Endothelial cell of umbilical vein (primary cell): ENCODE measurements at regions not wholly inside any gene's neighbourhood (a gene's known extent, or its start where the extent isn't known, plus 50 kb on each side); places are given as distances from the start of the nearest gene placed in this dataset.

Experiments used
- BruUV-seq: library from RNA; stranded (reverse); fragments of 400-500 nt; replicated peaks from 2 replicates; lab custom pipeline; 2021; lab: Mats Ljungman, UMichigan
- CTCF ChIA-PET: fragments of 300-600, 350-600 bp; sonication (Branson Sonifier 250); formaldehyde crosslinking; loops from one replicate; lab custom pipeline; 2021; ENCODE audit warnings: antibody characterized with exemption, inconsistent platforms; lab: Charles Lee
- POLR2A ChIA-PET: fragments of 300-600, 350-600 bp; sonication (Branson Sonifier 250); formaldehyde crosslinking; loops from one replicate; lab custom pipeline; 2021; ENCODE audit warnings: antibody characterized with exemption, inconsistent platforms; lab: Charles Lee
- DNase-seq: peaks from one replicate; pipeline ENCODE4 v3.0.0-alpha.2; 2011; ENCODE audit warnings: low read depth, low spot score
- FAIRE-seq: peaks from 2 replicates; lab custom pipeline; 2011; peaks lifted over from hg19 to GRCh38; lab: Jason Lieb, UNC
- H2AFZ ChIP-seq: 2 replicates; pipeline ENCODE4 v1.6.0; 2012; ENCODE audit warnings: low read depth, low read length, control low read depth, inconsistent platforms
- H3K27ac ChIP-seq: 2 replicates; pipeline ENCODE4 v1.5.1; 2011; ENCODE audit warnings: low read depth, mild to moderate bottlenecking, control low read depth, low read length, moderate library complexity; ENCODE audit not compliant: insufficient read depth
- H3K27me3 ChIP-seq, 2 experiments: 2 replicates each; pipeline versions ENCODE4 v1.6.0 to v1.6.1; 2011; ENCODE audit warnings: low read length in 2 of 2, mixed read lengths in 1 of 2; ENCODE audit not compliant: control insufficient read depth in 2 of 2, insufficient read depth in 2 of 2
- H3K36me3 ChIP-seq, 2 experiments: 2 replicates in 1 of 2; 3 replicates in 1 of 2; pipeline ENCODE4 v1.5.1; 2011; ENCODE audit warnings: low read length in 2 of 2, mild to moderate bottlenecking in 1 of 2, moderate library complexity in 1 of 2; ENCODE audit not compliant: control insufficient read depth in 2 of 2, insufficient read depth in 2 of 2; ENCODE audit errors: extremely low read depth in 1 of 2
- H3K4me1 ChIP-seq: 3 replicates; pipeline ENCODE4 v1.5.1; 2011; ENCODE audit warnings: mild to moderate bottlenecking, low read length; ENCODE audit not compliant: control insufficient read depth, insufficient read depth; ENCODE audit errors: extremely low read depth
- H3K4me2 ChIP-seq: 2 replicates; pipeline ENCODE4 v1.6.1; 2011; ENCODE audit warnings: low read length, control low read depth, mixed read lengths; ENCODE audit not compliant: insufficient read depth
- H3K4me3 ChIP-seq, 3 experiments: fragments of 200-600 bp in 1 of 3; sonication (generic), shearing (Covaris generic) in 1 of 3; replicated peaks in 1 of 3; 2 replicates each; pipeline ENCODE4 v1.5.1; 2011 to 2016; ENCODE audit warnings: control low read depth in 3 of 3, low read length in 3 of 3, mild to moderate bottlenecking in 2 of 3, inconsistent platforms in 1 of 3, low read depth in 1 of 3, moderate library complexity in 1 of 3; ENCODE audit not compliant: insufficient read depth in 1 of 3
- H3K79me2 ChIP-seq: 2 replicates; pipeline ENCODE4 v1.6.0; 2012; ENCODE audit warnings: low read length, inconsistent platforms; ENCODE audit not compliant: control insufficient read depth, insufficient read depth
- H3K9ac ChIP-seq: replicated peaks from 2 replicates; pipeline ENCODE3; 2011; ENCODE audit warnings: low read length, control low read depth; ENCODE audit not compliant: insufficient read depth; ENCODE audit errors: extremely low read depth
- H3K9me1 ChIP-seq: replicated peaks from 3 replicates; pipeline ENCODE4 v1.6.0; 2011; ENCODE audit warnings: mild to moderate bottlenecking, low read length; ENCODE audit not compliant: control insufficient read depth, insufficient read depth; ENCODE audit errors: extremely low read depth
- H3K9me3 ChIP-seq: replicated peaks from 2 replicates; pipeline ENCODE4 v1.5.1; 2012; ENCODE audit warnings: low read length, inconsistent platforms; ENCODE audit not compliant: control insufficient read depth, insufficient read depth
- H4K20me1 ChIP-seq: replicated peaks from 2 replicates; pipeline ENCODE3; 2011; ENCODE audit warnings: mild to moderate bottlenecking, low read length; ENCODE audit not compliant: control insufficient read depth, insufficient read depth; ENCODE audit errors: extremely low read depth
- EZH2 ChIP-seq: IDR thresholded peaks from 2 replicates; pipeline ENCODE4 v1.6.1; 2012; ENCODE audit warnings: borderline replicate concordance, low read depth, mild to moderate bottlenecking, moderate library complexity, low read length, inconsistent platforms; ENCODE audit not compliant: severe bottlenecking
- FOS ChIP-seq: IDR thresholded peaks from 2 replicates; pipeline ENCODE4 v1.6.1; 2011; ENCODE audit warnings: mild to moderate bottlenecking, low read length, moderate library complexity, borderline replicate concordance; ENCODE audit not compliant: insufficient read depth
- GATA2 ChIP-seq: IDR thresholded peaks from 2 replicates; pipeline ENCODE4 v1.7.0; 2011; ENCODE audit warnings: low read depth, mild to moderate bottlenecking, moderate library complexity, mixed read lengths, low read length; ENCODE audit not compliant: insufficient read length, insufficient read depth
- JUN ChIP-seq: IDR thresholded peaks from 2 replicates; pipeline ENCODE4 v1.6.1; 2011; ENCODE audit warnings: borderline replicate concordance, low read depth; ENCODE audit not compliant: insufficient read length, insufficient read depth
- MAX ChIP-seq: IDR thresholded peaks from 2 replicates; pipeline ENCODE4 v1.6.1; 2011; ENCODE audit not compliant: insufficient read depth, insufficient read length
- MYC ChIP-seq: IDR thresholded peaks from one replicate; pipeline ENCODE4 v1.6.1; 2011; ENCODE audit warnings: mild to moderate bottlenecking, low read depth, low read length
- POLR2A ChIP-seq: IDR thresholded peaks from 2 replicates; pipeline ENCODE4 v1.6.1; 2012; ENCODE audit warnings: low read depth, mild to moderate bottlenecking, control low read depth, low read length
- POLR2AphosphoS5 ChIP-seq: IDR thresholded peaks from 2 replicates; pipeline ENCODE4 v1.6.1; 2012; ENCODE audit warnings: low read depth, mild to moderate bottlenecking, control low read depth, low read length, moderate library complexity; ENCODE audit not compliant: insufficient read depth
- dilution Hi-C: fragments of 300-500 bp; cut with MboI; formaldehyde crosslinking; loops from one replicate; pipeline ENCODE4 v1.15.0; 2019; ENCODE audit warnings: low sequenced_read_pairs; ENCODE audit not compliant: extremely low pct_ligation_motif_present
- intact Hi-C: fragments of 100-400 bp; cut with micrococcal nuclease; formaldehyde crosslinking; loops from one replicate; pipeline ENCODE4 v1.10.0; 2022
- TF ChIP-seq, protein P1 (sequence below), 2 donors: IDR thresholded peaks; 1 replicate in 1 of 2; 2 replicates in 1 of 2; pipeline ENCODE4 v1.5.1; 2011; ENCODE audit warnings: low read length in 2 of 2, mild to moderate bottlenecking in 2 of 2, moderate library complexity in 2 of 2, control low read depth in 1 of 2, inconsistent platforms in 1 of 2, low read depth in 1 of 2; ENCODE audit not compliant: insufficient read depth in 1 of 2; ENCODE audit errors: extremely low read depth in 1 of 2

DNA sequence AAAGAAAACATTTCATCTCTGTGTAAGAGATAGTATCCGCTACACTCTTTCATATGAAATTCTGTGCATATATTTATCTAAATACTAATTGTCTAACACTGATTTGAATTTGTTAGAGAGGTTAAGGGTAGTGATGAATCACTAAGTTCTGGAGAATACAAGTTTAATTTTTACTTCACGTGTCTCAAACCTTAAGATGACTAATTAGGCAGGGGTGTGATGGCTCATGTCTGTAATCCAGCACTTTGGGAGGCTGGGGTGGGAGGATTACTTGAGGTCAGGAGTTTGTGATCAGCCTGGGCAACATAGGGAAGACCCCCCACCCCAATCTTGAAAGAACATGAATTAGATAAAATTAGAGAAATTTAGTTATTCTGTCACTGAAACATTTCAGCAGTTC lies 2241.9 kb downstream of the PCDH7 start:
- no peak overlapping the region for H3K4me2 ChIP-seq
- intact Hi-C loops: no loop called here

More for the DNA sequence above, 2241.9 kb downstream of the PCDH7 start:
- dilution Hi-C loops: no loop called here
- H3K79me2 ChIP-seq: no peaks in the 10 kb centered on the region
- H3K9me3 ChIP-seq: no peaks in the 10 kb centered on the region
- no TSS peak for BruUV-seq
- H2AFZ ChIP-seq: no peak overlapping the region
- H3K4me3 ChIP-seq: no peak overlapping the region
- H3K27me3 ChIP-seq: no peaks in the 10 kb centered on the region
- no peaks in the 10 kb centered on the region for H3K4me1 ChIP-seq
- ChIA-PET POLR2A (no interaction called here), CTCF (no interaction called here)
- no peak for TF ChIP-seq EZH2
- TF ChIP-seq MYC: no peak
- no peak for TF ChIP-seq GATA2
- TF ChIP-seq POLR2A: no peak
- TF ChIP-seq FOS: no peak
- TF ChIP-seq, protein P1, sequence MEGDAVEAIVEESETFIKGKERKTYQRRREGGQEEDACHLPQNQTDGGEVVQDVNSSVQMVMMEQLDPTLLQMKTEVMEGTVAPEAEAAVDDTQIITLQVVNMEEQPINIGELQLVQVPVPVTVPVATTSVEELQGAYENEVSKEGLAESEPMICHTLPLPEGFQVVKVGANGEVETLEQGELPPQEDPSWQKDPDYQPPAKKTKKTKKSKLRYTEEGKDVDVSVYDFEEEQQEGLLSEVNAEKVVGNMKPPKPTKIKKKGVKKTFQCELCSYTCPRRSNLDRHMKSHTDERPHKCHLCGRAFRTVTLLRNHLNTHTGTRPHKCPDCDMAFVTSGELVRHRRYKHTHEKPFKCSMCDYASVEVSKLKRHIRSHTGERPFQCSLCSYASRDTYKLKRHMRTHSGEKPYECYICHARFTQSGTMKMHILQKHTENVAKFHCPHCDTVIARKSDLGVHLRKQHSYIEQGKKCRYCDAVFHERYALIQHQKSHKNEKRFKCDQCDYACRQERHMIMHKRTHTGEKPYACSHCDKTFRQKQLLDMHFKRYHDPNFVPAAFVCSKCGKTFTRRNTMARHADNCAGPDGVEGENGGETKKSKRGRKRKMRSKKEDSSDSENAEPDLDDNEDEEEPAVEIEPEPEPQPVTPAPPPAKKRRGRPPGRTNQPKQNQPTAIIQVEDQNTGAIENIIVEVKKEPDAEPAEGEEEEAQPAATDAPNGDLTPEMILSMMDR (IDR thresholded peaks at IDR 0.05; ENCODE audit: extremely low read depth in 1 of 2, insufficient read depth in 1 of 2, low read depth in 1 of 2, low read length in 2 of 2): no peak
- TF ChIP-seq MAX: no peak
- no peak for TF ChIP-seq POLR2AphosphoS5
- no peak for TF ChIP-seq JUN
- DNase-seq (no peak), FAIRE-seq (no peak)
- no peaks in the 10 kb centered on the region for H3K9me1 ChIP-seq
- no peak overlapping the region for H3K27ac ChIP-seq
- no peak overlapping the region for H3K9ac ChIP-seq
- H4K20me1 ChIP-seq: no peaks in the 10 kb centered on the region
- no peaks in the 10 kb centered on the region for H3K36me3 ChIP-seq
